ENCODE measurements at regions not wholly inside any gene's neighbourhood (a gene's known extent, or its start where the extent isn't known, plus 50 kb on each side); places are given as distances from the start of the nearest gene placed in this dataset.
A peak's percentile ranks its signal among the peaks of the same experiment; 100 is the strongest.

DNA sequence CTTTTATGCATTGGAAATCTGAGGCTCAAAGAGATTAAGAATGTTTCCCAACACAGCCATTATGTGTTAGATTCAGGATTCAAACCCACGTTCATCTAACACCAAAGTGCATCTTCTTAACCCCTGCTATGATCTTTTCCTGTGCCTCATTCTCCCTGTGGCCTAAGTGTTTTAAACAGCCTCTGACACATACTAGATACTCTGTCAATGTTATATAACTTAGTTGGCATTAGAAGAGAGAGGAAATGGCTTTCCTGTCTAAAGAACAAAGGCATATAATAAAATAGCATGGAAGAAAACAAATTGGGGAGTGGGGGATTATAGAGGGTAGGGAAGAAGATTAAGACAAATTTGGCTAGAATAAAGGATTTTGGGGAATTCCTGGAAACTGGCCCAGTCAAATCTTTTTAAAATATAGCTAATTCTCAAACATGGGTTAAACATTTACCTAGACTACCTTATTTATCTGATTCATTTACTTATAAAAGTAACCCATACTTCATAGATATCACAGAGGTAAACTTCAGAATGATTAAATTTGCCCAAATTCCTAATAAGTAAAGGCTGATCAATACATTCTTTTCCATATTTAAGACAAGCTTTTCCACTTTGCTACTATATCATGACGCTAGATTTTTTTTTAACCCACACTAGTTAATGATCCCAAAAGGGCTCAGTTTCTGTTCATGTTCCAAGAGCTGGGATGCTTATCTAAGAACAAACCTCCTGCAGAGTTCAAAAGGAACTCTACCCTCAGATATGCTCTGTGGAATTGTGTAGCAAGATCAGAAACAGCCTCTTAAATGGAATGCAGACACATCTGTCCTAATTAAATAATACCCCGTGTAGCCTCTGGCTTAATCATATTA, 122.9 kb upstream of the PTPRG start:
- intact Hi-C loops (cut with DNase I) = no loop called here
- Histone ChIP-seq H3K9me3 (no peaks in the 10 kb centered on the region), H3K27ac (no peak overlapping the region), H3K4me3 (no peak overlapping the region), H3K36me3 (no peaks in the 10 kb centered on the region), H3K4me1 (peaks cover 0 to 9% (median 0%) of the 10 kb centered on the region in 3 donors), H3K27me3 (no peaks in the 10 kb centered on the region)
- FAIRE-seq (no peak), ATAC-seq (peak; percentile 67 to 95 (median 86)), DNase-seq (peak in 2 of 6 donors; percentile 1 to 9)
- 19 to 27% methylated on average over 3 of the region's 3 CpGs for WGBS, 2 donors
- TF ChIP-seq, protein P1, sequence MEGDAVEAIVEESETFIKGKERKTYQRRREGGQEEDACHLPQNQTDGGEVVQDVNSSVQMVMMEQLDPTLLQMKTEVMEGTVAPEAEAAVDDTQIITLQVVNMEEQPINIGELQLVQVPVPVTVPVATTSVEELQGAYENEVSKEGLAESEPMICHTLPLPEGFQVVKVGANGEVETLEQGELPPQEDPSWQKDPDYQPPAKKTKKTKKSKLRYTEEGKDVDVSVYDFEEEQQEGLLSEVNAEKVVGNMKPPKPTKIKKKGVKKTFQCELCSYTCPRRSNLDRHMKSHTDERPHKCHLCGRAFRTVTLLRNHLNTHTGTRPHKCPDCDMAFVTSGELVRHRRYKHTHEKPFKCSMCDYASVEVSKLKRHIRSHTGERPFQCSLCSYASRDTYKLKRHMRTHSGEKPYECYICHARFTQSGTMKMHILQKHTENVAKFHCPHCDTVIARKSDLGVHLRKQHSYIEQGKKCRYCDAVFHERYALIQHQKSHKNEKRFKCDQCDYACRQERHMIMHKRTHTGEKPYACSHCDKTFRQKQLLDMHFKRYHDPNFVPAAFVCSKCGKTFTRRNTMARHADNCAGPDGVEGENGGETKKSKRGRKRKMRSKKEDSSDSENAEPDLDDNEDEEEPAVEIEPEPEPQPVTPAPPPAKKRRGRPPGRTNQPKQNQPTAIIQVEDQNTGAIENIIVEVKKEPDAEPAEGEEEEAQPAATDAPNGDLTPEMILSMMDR (IDR thresholded peaks at IDR 0.05) = no peak

DNA sequence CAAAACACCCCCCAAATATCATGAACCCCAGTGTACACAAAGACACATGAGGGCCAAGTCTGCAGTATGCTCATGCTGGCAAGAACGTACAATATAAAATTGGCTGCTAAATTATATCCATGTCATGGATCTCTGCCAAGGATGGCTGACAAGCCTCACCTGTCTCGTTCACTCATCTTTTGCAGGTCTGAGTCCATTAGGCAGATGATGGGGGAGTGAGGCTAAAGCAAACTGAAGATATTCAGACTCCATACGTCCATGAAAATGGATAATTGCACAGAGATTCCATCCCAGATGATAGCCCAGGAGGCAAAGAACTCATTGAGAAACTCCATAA, 122.3 kb upstream of the PTPRG start:
- no peaks in the 10 kb centered on the region for H3K27me3 ChIP-seq
- FAIRE-seq (no peak), DNase-seq (peak in 1 of 6 donors; percentile 9), ATAC-seq (no peak)
- no peak overlapping the region for H3K27ac ChIP-seq
- WGBS, 2 donors = 19 to 28% methylated on average over 3 of the region's 3 CpGs
- H3K9me3 ChIP-seq = no peaks in the 10 kb centered on the region
- H3K36me3 ChIP-seq = no peaks in the 10 kb centered on the region
- TF ChIP-seq, protein P1 (IDR thresholded peaks at IDR 0.05) = no peak
- peaks cover 0 to 9% (median 0%) of the 10 kb centered on the region in 3 donors for H3K4me1 ChIP-seq
- intact Hi-C loops (cut with DNase I) = no loop called here
- H3K4me3 ChIP-seq = no peak overlapping the region

DNA sequence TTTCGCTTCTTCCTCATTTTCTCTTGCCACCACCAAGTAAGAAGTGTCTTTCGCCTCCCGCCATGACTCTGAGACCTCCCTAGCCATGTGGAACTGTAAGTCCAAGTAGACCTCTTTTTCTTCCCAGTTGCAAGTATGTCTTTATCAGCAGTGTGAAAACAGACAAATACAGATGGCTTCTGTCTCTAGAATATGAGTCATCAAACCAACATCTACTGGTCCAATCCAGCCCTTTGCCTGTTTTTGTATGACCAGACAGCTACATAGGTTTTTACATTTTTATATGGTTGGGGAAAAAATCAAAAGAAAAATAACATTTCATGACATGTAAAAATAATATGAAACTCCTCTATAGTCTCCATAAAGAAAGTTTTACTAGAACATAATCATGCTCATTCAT, 118.7 kb upstream of the PTPRG start:
- 96 to 97% methylated on average over 3 of the region's 3 CpGs for WGBS, 2 donors
- Histone ChIP-seq H3K27me3 (no peaks in the 10 kb centered on the region), H3K4me3 (no peak overlapping the region), H3K27ac (no peak overlapping the region), H3K36me3 (no peaks in the 10 kb centered on the region), H3K9me3 (no peaks in the 10 kb centered on the region), H3K4me1 (peaks cover 0 to 9% (median 0%) of the 10 kb centered on the region in 3 donors)
- TF ChIP-seq, protein P1 (IDR thresholded peaks at IDR 0.05) = no peak
- intact Hi-C loops (cut with DNase I) = no loop called here
- no peak for ATAC-seq
- DNase-seq = no peak
- FAIRE-seq = no peak

DNA sequence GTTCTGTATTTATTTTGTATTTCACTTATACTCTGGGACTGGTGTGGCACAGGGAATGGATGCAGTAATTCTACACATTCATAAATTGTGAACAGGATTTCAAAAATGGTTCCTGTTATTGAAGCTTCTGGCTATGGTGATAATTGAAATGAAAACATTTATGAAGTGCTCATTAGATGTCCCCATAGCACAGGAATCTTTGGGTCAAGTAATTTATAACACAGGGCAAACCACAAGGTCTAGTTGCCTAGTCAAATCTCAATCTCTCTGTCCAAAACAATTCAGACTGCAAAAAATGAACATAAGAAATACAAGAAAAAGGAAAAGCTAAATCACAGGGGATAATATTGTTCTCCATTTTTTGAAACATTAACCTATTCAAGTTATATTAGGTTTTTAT, 117.5 kb upstream of the PTPRG start:
- Histone ChIP-seq H3K36me3 (no peaks in the 10 kb centered on the region), H3K4me1 (peaks cover 0 to 7% (median 0%) of the 10 kb centered on the region in 3 donors), H3K27me3 (no peaks in the 10 kb centered on the region), H3K27ac (no peak overlapping the region), H3K9me3 (no peaks in the 10 kb centered on the region), H3K4me3 (no peak overlapping the region)
- DNase-seq = no peak
- ATAC-seq = no peak
- intact Hi-C loops (cut with DNase I) = no loop called here
- TF ChIP-seq, protein P1 (IDR thresholded peaks at IDR 0.05) = no peak
- no peak for FAIRE-seq

DNA sequence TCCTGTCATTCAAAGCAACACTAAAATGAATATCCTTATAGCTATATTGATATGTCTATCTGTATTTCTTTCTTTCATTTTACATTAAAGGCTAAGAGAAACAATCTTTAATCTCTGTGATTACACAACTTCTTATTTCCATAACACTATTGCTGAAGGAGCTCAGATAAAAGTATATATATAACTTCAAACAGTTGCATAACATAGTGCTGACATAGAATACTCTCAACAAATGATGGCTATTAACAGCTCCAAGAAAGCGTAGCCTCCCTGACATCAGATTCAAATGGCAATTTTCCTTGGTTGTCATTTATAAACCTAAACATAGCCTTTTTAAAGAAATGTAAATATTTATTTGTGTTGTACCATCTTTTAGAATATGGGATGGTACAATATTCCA, 116.6 kb upstream of the PTPRG start:
- H3K4me1 ChIP-seq = no peaks in the 10 kb centered on the region
- no peak overlapping the region for H3K27ac ChIP-seq
- FAIRE-seq = no peak
- intact Hi-C loops (cut with DNase I) = no loop called here
- DNase-seq = no peak
- 93 to 100% methylated on average over 1 of the region's 1 CpG for WGBS, 2 donors
- H3K4me3 ChIP-seq = no peak overlapping the region
- TF ChIP-seq, protein P1 (IDR thresholded peaks at IDR 0.05) = no peak
- no peak for ATAC-seq
- H3K36me3 ChIP-seq = no peaks in the 10 kb centered on the region
- H3K9me3 ChIP-seq = no peaks in the 10 kb centered on the region
- no peaks in the 10 kb centered on the region for H3K27me3 ChIP-seq

Measured in pancreas (tissue), 10 donors.